ENCODE measurements at regions not wholly inside any gene's neighbourhood (a gene's known extent, or its start where the extent isn't known, plus 50 kb on each side); places are given as distances from the start of the nearest gene placed in this dataset.

DNA sequence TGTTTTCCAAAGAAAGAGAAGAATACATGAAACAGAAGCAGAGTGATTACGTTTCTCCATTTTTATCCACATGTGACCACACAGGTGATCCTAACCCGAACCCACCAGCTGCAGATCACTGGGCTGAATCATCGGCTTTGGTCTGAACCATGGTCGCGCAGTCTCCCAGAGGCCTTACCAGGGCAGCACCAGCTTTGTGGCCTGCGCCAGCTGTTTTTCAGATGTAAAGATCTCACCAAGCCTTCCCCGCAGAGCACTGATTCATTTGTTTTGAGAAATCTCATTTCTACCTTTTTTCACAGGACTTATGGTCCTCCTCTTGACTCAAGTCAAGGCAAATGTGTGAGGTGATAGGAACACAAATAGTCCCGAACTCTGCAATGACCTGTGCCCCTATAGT is 207.0 kb upstream of the PPP2R2D start:
- no peak for TF ChIP-seq GATA3 (IDR thresholded peaks at IDR 0.05; ENCODE audit: low read depth, low read length)
- no peak for TF ChIP-seq GATA2 (IDR thresholded peaks at IDR 0.05; ENCODE audit: low read depth, low read length)

DNA sequence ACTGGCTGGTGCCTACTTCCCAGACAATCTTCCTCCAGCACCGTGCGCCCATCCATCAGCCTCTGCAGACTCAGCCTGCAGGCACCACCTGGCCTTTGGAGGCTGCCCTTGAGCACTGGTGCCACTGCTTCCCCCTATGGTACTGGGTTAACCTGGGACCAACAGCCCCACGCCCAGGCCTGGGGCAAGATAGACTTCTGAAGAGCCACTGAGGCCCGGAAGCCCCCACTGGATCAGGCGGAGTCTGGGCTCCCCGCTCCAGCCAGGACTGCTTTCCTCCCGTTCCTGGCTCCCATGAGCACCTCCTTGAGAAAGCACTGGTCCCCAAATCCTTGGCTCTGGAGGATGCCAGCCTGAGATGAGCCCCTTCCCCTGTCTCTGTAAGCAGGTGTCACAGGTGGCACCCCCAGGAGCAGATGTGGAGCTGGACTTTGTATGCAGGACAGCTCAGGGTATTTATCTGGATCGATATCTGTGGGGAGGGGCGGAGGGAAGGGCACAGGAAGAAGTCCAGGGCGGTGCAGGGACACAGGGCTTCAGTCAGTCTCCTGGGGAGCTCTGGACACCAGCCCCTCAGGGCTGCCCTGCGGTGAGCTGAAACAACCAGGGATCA is 206.5 kb upstream of the PPP2R2D start:
- TF ChIP-seq GATA3 (IDR thresholded peaks at IDR 0.05; ENCODE audit: low read depth, low read length) = no peak
- no peak for TF ChIP-seq GATA2 (IDR thresholded peaks at IDR 0.05; ENCODE audit: low read depth, low read length)

DNA sequence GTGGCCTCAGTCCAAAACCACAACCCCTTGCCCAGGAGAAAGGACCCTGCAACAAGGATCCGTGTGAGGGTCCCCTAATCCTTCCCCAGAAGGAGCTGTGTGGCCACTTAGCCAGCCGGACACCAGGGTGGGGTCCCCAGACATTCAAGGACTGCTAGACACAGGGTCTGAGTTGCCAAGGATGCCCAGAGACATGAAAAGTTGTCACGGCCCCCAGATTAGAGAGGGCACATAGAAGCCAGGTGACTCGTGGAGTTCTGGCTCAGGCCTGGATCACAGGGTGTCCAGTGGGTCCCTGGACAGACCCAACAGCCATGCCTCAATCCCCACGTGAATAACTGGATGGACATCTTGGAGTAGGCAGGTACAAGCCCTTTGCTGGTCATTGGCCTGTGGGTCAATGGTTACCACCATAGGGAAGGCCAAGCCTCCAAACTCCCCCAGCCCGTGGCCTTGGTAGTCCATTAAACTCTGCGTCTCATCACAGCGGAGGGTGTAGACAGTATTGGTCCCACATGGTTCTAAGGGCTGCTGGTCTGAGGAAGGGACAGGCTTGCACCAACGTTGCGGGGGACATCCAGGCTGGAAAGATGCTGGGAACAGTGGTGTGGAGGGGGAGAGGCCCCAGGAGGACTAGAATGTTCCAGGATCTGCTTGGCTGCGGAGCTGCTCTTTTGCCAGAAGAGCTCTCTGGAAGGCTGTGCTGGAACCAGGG is 205.9 kb upstream of the PPP2R2D start:
- no peak for TF ChIP-seq GATA3 (IDR thresholded peaks at IDR 0.05; ENCODE audit: low read depth, low read length)
- no peak for TF ChIP-seq GATA2 (IDR thresholded peaks at IDR 0.05; ENCODE audit: low read depth, low read length)

GRCh38 chr10:131695496-131696165 is 205.2 kb upstream of the PPP2R2D start:
- TF ChIP-seq GATA2 (IDR thresholded peaks at IDR 0.05; ENCODE audit: low read depth, low read length) (no peak), GATA3 (IDR thresholded peaks at IDR 0.05; ENCODE audit: low read depth, low read length) (no peak)

- TF ChIP-seq GATA2 (IDR thresholded peaks at IDR 0.05; ENCODE audit: low read depth, low read length) (no peak), GATA3 (IDR thresholded peaks at IDR 0.05; ENCODE audit: low read depth, low read length) (no peak)
Measured at GRCh38 chr10:131697476-131698128, 203.2 kb upstream of the PPP2R2D start.

- TF ChIP-seq GATA2 (IDR thresholded peaks at IDR 0.05; ENCODE audit: low read depth, low read length) (no peak), GATA3 (IDR thresholded peaks at IDR 0.05; ENCODE audit: low read depth, low read length) (no peak)
Measured at GRCh38 chr10:131698232-131698631, 202.6 kb upstream of the PPP2R2D start.

GRCh38 chr10:131698986-131699385 is 201.8 kb upstream of the PPP2R2D start:
- TF ChIP-seq GATA3 (IDR thresholded peaks at IDR 0.05; ENCODE audit: low read depth, low read length) (no peak), GATA2 (IDR thresholded peaks at IDR 0.05; ENCODE audit: low read depth, low read length) (no peak)

- no peak for TF ChIP-seq GATA3 (IDR thresholded peaks at IDR 0.05; ENCODE audit: low read depth, low read length)
- TF ChIP-seq GATA2 (IDR thresholded peaks at IDR 0.05; ENCODE audit: low read depth, low read length) = no peak
Measured at GRCh38 chr10:131700032-131700431, 200.8 kb upstream of the PPP2R2D start.

- no peak for TF ChIP-seq GATA3 (IDR thresholded peaks at IDR 0.05; ENCODE audit: low read depth, low read length)
- TF ChIP-seq GATA2 (IDR thresholded peaks at IDR 0.05; ENCODE audit: low read depth, low read length) = no peak
Measured at GRCh38 chr10:131700506-131700905, 200.3 kb upstream of the PPP2R2D start.

DNA sequence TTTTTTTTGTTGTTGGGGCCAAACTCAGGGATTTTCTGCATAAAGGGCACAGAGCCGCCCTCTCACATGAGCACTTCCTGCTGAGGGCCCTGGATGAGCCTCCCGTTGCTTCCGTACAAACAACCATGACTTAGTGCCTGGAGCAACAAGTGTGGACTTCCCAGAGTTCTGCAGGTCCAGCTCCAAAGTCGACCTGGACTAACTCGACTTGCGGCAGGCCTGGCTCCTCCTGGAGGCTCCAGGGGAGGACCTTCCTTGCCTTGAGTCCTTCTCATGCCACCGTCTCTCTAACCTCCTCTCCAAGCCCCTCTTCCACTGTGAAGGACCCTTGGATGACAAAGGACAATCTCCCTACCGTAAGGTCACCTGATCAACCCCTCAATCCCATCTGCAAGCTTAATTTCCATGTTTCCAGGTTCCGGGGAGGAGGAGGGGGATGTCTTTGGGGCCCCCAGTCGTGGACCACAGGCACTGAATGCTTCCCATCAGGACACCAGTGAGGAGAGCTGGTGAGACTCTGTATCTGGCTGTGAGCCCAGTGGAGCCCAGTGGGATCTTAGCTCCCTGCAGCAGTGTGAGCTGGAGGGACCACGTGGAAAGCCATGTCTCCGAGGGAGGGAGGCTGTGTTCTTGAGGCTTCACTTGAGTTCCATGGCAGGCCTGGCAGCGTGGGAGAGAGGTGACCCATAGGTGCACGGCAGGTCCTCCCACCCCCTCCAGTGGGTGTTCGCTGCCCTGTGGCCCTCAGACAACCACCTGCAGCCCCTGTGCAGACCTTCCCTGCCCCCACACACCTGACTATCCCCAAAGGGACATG is 199.5 kb upstream of the PPP2R2D start:
- TF ChIP-seq GATA2 (IDR thresholded peaks at IDR 0.05; ENCODE audit: low read depth, low read length) (no peak), GATA3 (IDR thresholded peaks at IDR 0.05; ENCODE audit: low read depth, low read length) (no peak)

- TF ChIP-seq GATA2 (IDR thresholded peaks at IDR 0.05; ENCODE audit: low read depth, low read length) (no peak), GATA3 (IDR thresholded peaks at IDR 0.05; ENCODE audit: low read depth, low read length) (no peak)
Measured at GRCh38 chr10:131702531-131703356, 198.1 kb upstream of the PPP2R2D start.

- TF ChIP-seq GATA3 (IDR thresholded peaks at IDR 0.05; ENCODE audit: low read depth, low read length) = no peak
- TF ChIP-seq GATA2 (IDR thresholded peaks at IDR 0.05; ENCODE audit: low read depth, low read length) = no peak
Measured at GRCh38 chr10:131703541-131703940, 197.3 kb upstream of the PPP2R2D start.

DNA sequence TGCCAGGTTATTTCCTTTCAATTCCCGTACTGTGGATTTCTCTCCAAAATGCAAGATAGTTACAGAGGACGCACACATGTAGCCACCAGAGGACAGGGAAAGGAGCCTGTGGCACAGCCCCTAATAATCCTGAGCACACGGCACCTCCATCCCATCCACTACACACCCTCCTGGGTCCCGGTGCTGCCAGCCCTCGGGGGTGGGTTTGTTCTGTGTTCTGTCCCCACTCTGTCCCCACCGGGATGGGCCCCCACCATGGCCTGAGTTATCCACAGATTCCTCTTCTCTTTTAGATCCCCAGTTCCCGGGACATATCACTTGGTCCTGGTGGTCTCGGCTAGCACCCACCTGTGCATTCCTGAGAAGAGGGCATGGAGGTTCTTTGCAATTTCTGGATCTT is 196.9 kb upstream of the PPP2R2D start:
- TF ChIP-seq GATA2 (IDR thresholded peaks at IDR 0.05; ENCODE audit: low read depth, low read length) = no peak

Data from SH-SY5Y (cell line).